ENCODE measurements at regions not wholly inside any gene's neighbourhood (a gene's known extent, or its start where the extent isn't known, plus 50 kb on each side); places are given as distances from the start of the nearest gene placed in this dataset.
"Not testable (repeated sequence)": the region's sequence is repeated elsewhere in the genome, so short reads cannot be mapped to it uniquely, and the experiment has no call there.

GRCh38 chr4:3896441-3896840 is 130.3 kb downstream of the ADRA2C start:
- DNase-seq = no peak
- intact Hi-C loops (cut with micrococcal nuclease) = no loop called here
- H3K9me3 ChIP-seq (replicated peaks) = no peaks in the 10 kb centered on the region
- TF ChIP-seq, protein P1, sequence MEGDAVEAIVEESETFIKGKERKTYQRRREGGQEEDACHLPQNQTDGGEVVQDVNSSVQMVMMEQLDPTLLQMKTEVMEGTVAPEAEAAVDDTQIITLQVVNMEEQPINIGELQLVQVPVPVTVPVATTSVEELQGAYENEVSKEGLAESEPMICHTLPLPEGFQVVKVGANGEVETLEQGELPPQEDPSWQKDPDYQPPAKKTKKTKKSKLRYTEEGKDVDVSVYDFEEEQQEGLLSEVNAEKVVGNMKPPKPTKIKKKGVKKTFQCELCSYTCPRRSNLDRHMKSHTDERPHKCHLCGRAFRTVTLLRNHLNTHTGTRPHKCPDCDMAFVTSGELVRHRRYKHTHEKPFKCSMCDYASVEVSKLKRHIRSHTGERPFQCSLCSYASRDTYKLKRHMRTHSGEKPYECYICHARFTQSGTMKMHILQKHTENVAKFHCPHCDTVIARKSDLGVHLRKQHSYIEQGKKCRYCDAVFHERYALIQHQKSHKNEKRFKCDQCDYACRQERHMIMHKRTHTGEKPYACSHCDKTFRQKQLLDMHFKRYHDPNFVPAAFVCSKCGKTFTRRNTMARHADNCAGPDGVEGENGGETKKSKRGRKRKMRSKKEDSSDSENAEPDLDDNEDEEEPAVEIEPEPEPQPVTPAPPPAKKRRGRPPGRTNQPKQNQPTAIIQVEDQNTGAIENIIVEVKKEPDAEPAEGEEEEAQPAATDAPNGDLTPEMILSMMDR (IDR thresholded peaks at IDR 0.05; ENCODE audit: borderline replicate concordance) = no peak
- H3K27ac ChIP-seq (replicated peaks) = no peak overlapping the region
- no peak overlapping the region for H3K4me3 ChIP-seq
- H3K4me1 ChIP-seq = no peaks in the 10 kb centered on the region
- H3K27me3 ChIP-seq (ENCODE audit: low read depth) = peaks cover 75% of the 10 kb centered on the region
- H3K36me3 ChIP-seq = no peaks in the 10 kb centered on the region

DNA sequence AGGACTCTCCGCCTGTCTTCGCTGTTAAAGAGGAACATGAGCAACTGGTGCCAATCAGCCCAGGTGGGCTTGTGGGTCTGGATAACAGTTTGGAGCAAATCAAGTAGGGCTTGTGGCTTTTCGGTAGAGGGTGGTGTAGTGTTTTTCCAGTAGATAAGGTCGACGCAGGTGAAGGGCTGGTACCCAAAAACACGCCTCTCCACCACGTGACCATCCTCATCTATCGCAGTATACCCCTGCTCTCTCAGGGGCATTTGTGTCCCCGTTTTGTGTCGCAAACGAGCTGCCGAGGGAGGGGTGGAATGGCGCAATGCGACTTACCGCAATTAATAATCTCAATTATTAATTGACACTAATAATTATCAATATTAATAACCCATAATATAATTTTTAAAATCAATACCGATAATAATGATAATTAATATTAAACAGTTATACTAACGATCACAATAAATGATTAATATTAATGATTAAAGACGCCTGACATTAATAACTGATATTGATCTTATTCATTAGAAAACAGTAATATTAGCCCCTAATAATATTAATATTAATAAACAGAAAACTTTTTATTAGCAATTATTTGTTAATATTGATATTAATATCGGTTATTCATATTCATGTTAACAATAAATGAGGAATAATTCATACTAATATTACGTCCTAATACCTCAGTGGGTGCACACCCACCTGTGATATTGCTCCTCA is 130.8 kb downstream of the ADRA2C start:
- H3K4me1 ChIP-seq; H3K36me3 ChIP-seq; H3K27ac ChIP-seq (replicated peaks); H3K4me3 ChIP-seq; H3K9me3 ChIP-seq (replicated peaks); intact Hi-C loops (cut with micrococcal nuclease); DNase-seq: not testable (repeated sequence)
- peaks cover 75% of the 10 kb centered on the region for H3K27me3 ChIP-seq (ENCODE audit: low read depth)

DNA sequence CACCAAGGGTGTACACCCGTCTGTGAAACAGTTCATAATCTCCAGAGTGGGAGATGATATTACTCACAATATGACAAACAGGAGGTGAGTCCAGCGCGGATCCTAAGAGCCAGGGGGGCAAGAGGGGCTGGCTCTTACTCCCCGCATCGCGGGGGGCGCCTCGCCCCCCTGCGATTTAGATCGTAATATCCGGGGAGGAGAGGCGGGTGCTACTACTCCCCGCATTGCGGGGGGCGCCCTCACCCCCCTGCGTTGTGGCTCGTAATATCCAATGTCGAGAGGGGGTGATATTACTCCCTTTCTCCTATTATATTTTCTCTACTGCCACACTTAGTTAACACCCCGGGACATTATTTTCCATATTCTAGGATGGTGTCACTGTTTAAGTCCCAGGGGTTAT is 131.9 kb downstream of the ADRA2C start:
- no peak overlapping the region for H3K27ac ChIP-seq (replicated peaks)
- intact Hi-C loops (cut with micrococcal nuclease) = no loop called here
- no peak for DNase-seq
- H3K4me1 ChIP-seq = no peaks in the 10 kb centered on the region
- H3K27me3 ChIP-seq (ENCODE audit: low read depth) = peaks cover 72% of the 10 kb centered on the region
- H3K9me3 ChIP-seq (replicated peaks) = no peaks in the 10 kb centered on the region
- H3K4me3 ChIP-seq = no peak overlapping the region
- H3K36me3 ChIP-seq = no peaks in the 10 kb centered on the region
- TF ChIP-seq, protein P1 (IDR thresholded peaks at IDR 0.05; ENCODE audit: borderline replicate concordance) = no peak

- intact Hi-C loops (cut with micrococcal nuclease); DNase-seq: not testable (repeated sequence)
Measured at GRCh38 chr4:3898928-3899327, 132.7 kb downstream of the ADRA2C start.

DNA sequence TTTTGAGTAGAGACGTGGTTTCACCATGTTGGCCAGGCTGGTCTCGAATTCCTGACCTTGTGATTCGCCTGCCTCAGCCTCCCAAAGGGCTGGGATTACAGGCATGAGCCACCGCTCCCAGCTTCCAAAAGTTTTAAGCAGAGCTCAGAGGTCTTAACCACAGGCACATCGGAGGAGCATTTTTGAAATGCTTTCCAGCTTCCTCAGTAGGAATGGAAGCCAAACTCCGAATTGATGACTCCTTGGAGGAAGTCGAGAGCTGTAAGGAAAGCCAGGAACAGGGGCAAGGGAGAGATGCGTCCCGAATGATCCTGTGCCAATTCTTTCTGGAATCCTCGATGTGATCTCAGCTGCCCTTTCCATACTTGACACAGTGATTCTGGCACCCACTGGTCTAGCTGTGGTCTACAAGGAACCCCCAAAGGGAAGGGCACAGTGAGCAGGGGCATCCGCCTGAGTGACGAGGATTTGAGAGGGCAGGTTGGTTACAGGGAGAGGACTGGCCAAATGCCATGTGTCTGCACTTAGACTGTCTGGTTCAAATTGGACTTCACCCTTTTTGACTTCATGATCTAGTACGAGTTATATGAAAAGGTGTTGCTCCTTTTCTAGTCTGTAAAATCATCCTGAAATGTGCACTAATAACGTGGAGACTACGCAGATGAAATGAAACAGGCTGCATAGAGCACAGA is 138.2 kb downstream of the ADRA2C start:
- DNase-seq; intact Hi-C loops (cut with micrococcal nuclease); H3K27ac ChIP-seq (replicated peaks); H3K4me1 ChIP-seq; H3K4me3 ChIP-seq; H3K36me3 ChIP-seq; H3K9me3 ChIP-seq (replicated peaks): not testable (repeated sequence)
- H3K27me3 ChIP-seq (ENCODE audit: low read depth) = peaks cover 67% of the 10 kb centered on the region

More at GRCh38 chr4:3898928-3899327, 132.7 kb downstream of the ADRA2C start:
- H3K4me3 ChIP-seq; H3K9me3 ChIP-seq (replicated peaks); H3K36me3 ChIP-seq; H3K4me1 ChIP-seq; H3K27ac ChIP-seq (replicated peaks): not testable (repeated sequence)
- peaks cover 72% of the 10 kb centered on the region for H3K27me3 ChIP-seq (ENCODE audit: low read depth)

- peaks cover 42% of the 10 kb centered on the region for H3K27me3 ChIP-seq (ENCODE audit: low read depth)
- H3K9me3 ChIP-seq (replicated peaks); DNase-seq; H3K4me3 ChIP-seq; H3K27ac ChIP-seq (replicated peaks); H3K36me3 ChIP-seq; intact Hi-C loops (cut with micrococcal nuclease); H3K4me1 ChIP-seq: not testable (repeated sequence)
Measured at GRCh38 chr4:3909616-3910015, 143.4 kb downstream of the ADRA2C start.

- intact Hi-C loops (cut with micrococcal nuclease); DNase-seq; H3K4me3 ChIP-seq; H3K36me3 ChIP-seq; H3K9me3 ChIP-seq (replicated peaks); H3K27ac ChIP-seq (replicated peaks); H3K4me1 ChIP-seq: not testable (repeated sequence)
- H3K27me3 ChIP-seq (ENCODE audit: low read depth) = peaks cover 35% of the 10 kb centered on the region
Measured at GRCh38 chr4:3910161-3910950, 144.2 kb downstream of the ADRA2C start.

Data from left ventricle myocardium inferior (tissue), 1 donor.